A673 (cell line): ENCODE measurements at regions not wholly inside any gene's neighbourhood (a gene's known extent, or its start where the extent isn't known, plus 50 kb on each side); places are given as distances from the start of the nearest gene placed in this dataset.

Experiments used
- CTCF ChIP-seq: fragments of 300-800, 200-600 bp; sonication (generic); conservative IDR thresholded peaks from 2 replicates; pipeline ENCODE4 v1.5.1; 2017; ENCODE audit warnings: low read depth, mild to moderate bottlenecking, antibody characterized with exemption, low read length, moderate library complexity, mixed read lengths
- EZH2 ChIP-seq: fragments of 200-600 bp; sonication (generic); IDR thresholded peaks from 2 replicates; pipeline ENCODE4 v1.6.1; 2017; ENCODE audit warnings: borderline replicate concordance, low read depth, mild to moderate bottlenecking, mixed read lengths, antibody characterized with exemption, low read length; ENCODE audit not compliant: poor library complexity, severe bottlenecking

DNA sequence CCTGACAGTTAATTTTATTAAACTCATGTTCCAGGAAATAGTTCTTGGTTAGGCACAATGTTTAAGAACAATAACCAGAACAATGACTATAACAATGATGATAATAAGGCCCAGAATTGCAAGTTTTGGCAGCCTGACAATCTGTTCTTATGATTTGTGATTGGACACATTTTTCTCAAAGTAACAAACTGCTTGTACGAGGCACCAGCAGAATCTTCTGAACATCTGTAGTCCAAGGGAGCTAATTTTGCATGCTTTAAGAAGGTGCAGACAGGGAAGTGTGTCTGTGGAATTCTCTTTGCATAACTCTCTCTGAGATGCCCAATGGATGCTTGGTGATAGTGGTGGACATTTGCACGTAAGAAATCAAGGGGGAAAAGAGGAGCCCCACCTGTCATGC is 709.3 kb downstream of the SLC4A3 start:
- TF ChIP-seq CTCF (no peak), EZH2 (no peak)
